ENCODE measurements at regions not wholly inside any gene's neighbourhood (a gene's known extent, or its start where the extent isn't known, plus 50 kb on each side); places are given as distances from the start of the nearest gene placed in this dataset.
A peak's percentile ranks its signal among the peaks of the same experiment; 100 is the strongest.
"Not testable (repeated sequence)": the region's sequence is repeated elsewhere in the genome, so short reads cannot be mapped to it uniquely, and the experiment has no call there.

GRCh38 chr7:97928844-97929243 is 56.6 kb upstream of the ASNS start:
- not testable (repeated sequence) for H3K4me3 ChIP-seq (ENCODE audit: low read length)

GRCh38 chr7:97927790-97928748 is 55.9 kb upstream of the ASNS start:
- H3K79me2 ChIP-seq (replicated peaks; ENCODE audit: insufficient read depth, low read length); H2AFZ ChIP-seq (ENCODE audit: low read depth, low read length); H3K9me3 ChIP-seq (ENCODE audit: low read length); H3K36me3 ChIP-seq (ENCODE audit: insufficient read depth, low read length); H3F3A ChIP-seq (ENCODE audit: insufficient read depth, low read length, poor library complexity, severe bottlenecking); H3K9me2 ChIP-seq (ENCODE audit: insufficient read depth, low read length); H3K27me3 ChIP-seq (ENCODE audit: insufficient read depth, low read depth, low read length); H4K20me1 ChIP-seq (ENCODE audit: insufficient read depth); H3K4me2 ChIP-seq (ENCODE audit: low read length); H3K27ac ChIP-seq (ENCODE audit: low read length): not testable (repeated sequence)
- Histone ChIP-seq H3K9ac (ENCODE audit: low read length) (peak overlapping the region; percentile 61), H3K4me3 (ENCODE audit: low read length) (peak overlapping the region; percentile 63)
- TF ChIP-seq MXI1 (conservative IDR thresholded peaks at IDR 0.05; ENCODE audit: poor library complexity, severe bottlenecking) (peak; percentile 42), SMC3 (conservative IDR thresholded peaks at IDR 0.05; ENCODE audit: poor library complexity) (peak; percentile 78), RAD21 (conservative IDR thresholded peaks at IDR 0.05) (peak; percentile 63), CTCF (IDR thresholded peaks at IDR 0.05; ENCODE audit: poor library complexity, severe bottlenecking) (peak; percentile 93)

More at GRCh38 chr7:97928844-97929243, 56.6 kb upstream of the ASNS start:
- not testable (repeated sequence) for H3K4me2 ChIP-seq (ENCODE audit: low read length); H3F3A ChIP-seq (ENCODE audit: insufficient read depth, low read length, poor library complexity, severe bottlenecking); H4K20me1 ChIP-seq (ENCODE audit: insufficient read depth); H3K36me3 ChIP-seq (ENCODE audit: insufficient read depth, low read length); H3K79me2 ChIP-seq (replicated peaks; ENCODE audit: insufficient read depth, low read length); H3K9me2 ChIP-seq (ENCODE audit: insufficient read depth, low read length); H2AFZ ChIP-seq (ENCODE audit: low read depth, low read length); H3K9ac ChIP-seq (ENCODE audit: low read length); H3K27me3 ChIP-seq (ENCODE audit: insufficient read depth, low read depth, low read length); H3K27ac ChIP-seq (ENCODE audit: low read length); H3K9me3 ChIP-seq (ENCODE audit: low read length)

Measured in neural cell (in vitro differentiated cells).